Esophagus mucosa (tissue), 1 donor: ENCODE measurements at regions not wholly inside any gene's neighbourhood (a gene's known extent, or its start where the extent isn't known, plus 50 kb on each side); places are given as distances from the start of the nearest gene placed in this dataset.
"Not testable (repeated sequence)": the region's sequence is repeated elsewhere in the genome, so short reads cannot be mapped to it uniquely, and the experiment has no call there.

ENCODE experiments used
- ATAC-seq: fragments of 200-7000 bp; cut with Tn5 transposase; one replicate; pipeline ENCODE4 v1.9.1; 2020
- donor health status: DM: yes; HTN: yes; CAD: no.

DNA sequence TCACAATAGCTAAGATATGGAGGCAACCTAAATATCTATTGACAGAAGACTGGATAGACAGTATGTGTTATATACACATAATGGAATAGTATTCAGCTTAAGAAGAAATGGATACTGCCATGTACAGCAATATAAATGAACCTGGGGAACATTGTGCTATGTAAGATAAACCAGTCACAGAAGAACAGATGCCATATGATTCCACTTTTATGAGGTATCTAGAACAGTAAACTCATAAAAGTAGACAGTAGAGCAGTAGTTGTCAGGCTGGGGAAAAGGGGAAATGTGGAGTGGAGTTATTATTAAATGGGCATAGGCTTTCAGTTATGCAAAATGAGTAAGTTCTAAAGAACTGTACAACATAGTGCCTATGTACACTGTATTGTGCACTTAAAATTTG is 1055.7 kb upstream of the TMEFF2 start:
- no peak for ATAC-seq

DNA sequence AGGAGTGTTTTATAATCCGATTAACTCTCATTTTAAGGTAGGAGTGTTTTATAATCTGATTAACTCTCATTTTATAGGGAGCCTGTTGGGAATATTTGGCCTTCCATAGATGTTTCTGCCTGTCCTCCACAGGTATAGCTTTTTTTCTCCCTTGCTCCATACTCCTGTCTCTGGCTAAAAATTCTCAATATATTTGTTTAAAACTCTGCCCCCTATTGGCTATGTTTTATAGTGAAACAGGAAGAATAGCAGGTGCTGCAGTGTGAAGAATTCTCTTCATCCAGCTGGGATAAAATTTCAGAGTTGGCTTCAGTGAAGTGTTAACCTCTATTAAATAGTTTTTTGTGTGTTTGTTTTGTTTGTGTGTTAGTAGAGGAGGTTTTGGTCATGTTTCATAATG is 1046.0 kb upstream of the TMEFF2 start:
- no peak for ATAC-seq

DNA sequence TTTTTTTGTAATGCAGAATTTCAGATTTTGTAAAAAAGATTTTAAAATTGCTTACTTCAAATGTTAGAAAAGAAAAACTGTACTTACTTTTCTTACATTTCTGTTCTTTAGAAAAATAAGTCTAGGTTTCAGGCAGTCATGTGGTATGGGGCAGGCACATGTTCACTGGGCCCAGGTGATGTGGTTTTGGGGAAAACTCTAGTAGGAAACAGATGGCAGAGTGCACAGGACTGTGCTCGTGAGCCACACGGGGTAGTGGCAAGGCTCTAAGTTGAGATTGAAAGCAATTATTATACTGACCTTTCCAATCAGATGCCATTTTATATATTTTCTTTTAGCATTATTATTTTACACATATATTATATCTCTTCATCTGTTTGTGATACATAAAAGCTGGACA is 1036.9 kb upstream of the TMEFF2 start:
- no peak for ATAC-seq

DNA sequence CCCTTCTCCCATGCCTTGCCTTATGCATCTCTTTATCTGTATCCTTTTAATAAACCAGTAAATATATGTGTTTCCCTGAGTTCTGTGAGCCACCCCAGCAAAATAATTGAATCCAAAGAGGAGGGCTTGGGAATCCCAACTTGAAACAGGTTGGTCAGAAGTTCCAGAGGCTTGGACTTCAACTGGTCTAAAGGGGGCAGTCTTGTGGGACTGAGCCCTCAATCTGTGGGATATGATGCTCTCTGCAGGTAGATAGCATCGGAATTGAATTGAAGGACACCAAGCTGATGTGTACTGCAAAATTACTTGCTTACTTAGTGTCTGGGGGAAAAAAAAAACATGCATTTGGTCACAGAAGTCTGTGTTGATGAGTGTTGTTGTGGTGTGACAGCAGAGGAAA is 1033.5 kb upstream of the TMEFF2 start:
- ATAC-seq = no peak

DNA sequence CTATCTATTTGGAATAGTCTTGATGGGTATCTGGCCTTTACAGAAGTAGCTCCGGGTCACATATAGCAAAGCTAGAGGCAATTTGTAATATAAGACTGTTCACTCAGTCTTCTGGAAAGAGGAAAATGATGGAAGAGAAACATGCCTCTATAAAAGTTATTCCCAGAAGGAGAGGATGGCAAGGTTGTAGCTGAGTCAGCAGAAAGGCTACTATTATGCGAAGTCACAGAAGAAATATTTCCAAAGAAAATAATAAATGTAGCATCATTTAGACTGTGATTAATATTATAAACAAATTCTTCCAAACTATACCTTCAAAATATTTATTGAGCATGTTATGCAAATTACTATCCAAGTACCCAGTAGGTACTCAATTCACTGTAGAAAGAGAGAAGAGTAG is 1027.7 kb upstream of the TMEFF2 start:
- no peak for ATAC-seq

DNA sequence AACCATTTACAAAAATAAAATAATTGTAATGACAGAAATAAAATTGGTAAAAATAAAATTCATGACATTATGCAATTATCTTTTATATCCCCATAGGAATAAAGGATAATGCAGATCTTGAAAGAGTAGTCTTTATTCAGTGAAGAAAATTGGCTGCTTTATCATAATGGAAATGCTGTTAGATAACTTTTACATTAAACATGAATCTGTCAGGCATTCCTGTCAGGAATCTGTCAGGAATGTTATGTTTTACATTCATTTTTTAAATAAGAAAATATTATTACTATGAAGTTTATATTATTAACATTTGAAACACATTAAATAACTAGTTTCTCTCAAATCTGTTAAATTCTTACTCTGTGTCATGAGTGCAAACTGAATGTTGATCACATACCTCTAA is 1024.7 kb upstream of the TMEFF2 start:
- ATAC-seq = no peak

DNA sequence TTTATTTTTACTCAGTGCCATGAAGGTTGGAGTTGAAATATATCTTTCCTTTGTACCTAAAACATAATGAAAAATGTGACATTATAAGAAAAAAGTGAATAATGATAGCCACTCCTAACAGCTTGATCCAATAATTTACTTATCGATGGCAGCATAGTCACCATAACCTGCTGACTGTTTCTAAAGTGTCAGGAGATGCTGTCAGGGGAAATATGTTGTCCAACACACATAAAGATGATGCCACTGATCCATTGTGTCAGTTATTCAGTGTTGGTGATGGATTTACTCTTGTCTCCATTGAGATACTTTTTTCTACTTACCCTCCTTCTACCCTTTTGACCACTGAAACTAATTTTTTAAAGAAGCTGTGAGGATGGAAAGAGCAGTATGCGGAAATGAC is 1006.9 kb upstream of the TMEFF2 start:
- ATAC-seq = no peak

DNA sequence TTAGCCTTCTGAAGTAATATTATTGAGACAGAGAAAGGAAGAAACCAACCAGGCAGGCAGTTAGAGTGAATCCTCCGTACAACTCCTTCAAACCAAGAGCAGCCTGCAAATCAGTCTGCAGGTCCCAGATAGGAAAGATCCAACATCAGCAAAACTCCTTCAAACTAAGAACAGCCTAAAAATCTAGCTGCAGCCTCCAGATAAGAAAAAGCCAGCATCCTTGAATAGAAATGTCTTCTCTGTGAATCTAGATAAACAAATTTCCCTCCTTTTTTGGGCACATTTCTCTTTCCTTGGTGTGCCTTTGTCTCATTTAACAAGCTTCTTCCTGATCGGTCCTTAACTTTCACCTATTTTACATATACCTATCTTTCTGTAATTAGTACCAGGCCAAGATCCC is 1004.6 kb upstream of the TMEFF2 start:
- ATAC-seq = no peak

DNA sequence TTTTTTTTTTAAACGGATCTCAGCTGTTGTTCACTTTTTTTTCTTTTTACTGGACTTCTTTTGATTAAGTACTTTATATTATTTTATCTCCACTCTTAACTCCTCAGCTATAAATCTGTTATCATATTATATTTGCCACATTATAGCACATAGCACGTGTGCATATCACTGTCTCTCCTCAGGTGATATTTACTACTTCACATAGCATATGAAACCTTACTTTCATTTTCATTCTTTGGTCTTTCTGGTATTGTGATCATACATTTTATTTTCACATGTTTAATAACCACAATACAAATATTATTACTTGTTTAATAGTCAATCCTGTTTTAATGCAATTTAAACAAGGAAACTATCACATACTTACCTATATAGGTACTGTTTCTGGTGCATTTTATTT is 993.1 kb upstream of the TMEFF2 start:
- ATAC-seq = no peak

DNA sequence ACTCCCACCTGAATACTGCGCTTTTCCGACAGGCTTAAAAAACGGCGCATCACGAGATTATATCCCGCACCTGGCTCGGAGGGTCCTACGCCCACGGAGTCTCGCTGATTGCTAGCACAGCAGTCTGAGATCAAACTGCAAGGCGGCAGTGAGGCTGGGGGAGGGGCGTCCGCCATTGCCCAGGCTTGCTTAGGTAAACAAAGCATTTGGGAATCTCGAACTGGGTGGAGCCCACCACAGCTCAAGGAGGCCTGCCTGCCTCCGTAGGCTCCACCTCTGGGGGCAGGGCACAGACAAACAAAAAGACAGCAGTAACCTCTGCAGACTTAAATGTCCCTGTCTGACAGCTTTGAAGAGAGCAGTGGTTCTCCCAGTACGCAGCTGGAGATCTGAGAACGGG is 976.2 kb upstream of the TMEFF2 start:
- ATAC-seq = not testable (repeated sequence)

DNA sequence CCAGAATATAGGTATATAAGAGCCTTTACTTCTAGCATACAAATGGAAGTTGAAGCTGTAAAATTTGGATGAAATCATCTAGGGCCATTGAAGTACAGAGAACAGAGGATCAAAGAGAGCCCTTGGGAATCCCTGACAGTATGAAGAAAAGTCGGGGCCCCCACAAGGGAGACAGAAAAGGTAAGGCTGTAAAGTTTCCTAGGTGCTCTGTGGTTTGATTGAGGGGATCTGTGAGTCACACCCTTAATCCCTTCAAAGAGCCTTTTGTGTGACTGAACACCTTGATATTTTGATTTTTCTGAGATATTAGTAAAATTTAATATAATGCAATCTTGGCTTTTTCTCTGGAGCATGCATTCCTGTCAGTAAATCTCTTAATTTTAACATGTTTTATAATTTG is 961.7 kb upstream of the TMEFF2 start:
- no peak for ATAC-seq

DNA sequence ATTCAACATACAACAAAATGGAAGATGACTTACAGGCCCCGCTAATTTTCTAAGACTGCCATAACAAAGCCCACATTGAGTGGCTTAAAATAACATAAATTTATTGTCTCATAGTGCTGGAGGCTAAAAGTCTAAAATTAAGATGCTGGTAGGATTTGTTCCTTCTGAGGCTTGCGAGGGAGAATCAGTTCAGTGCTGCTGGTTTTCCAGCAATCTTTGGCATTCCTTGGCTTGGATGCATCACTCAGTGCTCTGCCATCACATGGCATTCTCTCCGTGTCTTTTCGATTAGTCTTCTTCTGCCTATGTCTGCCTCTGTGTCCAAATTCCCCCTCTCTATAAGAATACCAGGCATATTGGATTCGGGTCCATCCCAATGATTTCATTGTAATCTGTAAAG is 959.3 kb upstream of the TMEFF2 start:
- ATAC-seq = no peak

DNA sequence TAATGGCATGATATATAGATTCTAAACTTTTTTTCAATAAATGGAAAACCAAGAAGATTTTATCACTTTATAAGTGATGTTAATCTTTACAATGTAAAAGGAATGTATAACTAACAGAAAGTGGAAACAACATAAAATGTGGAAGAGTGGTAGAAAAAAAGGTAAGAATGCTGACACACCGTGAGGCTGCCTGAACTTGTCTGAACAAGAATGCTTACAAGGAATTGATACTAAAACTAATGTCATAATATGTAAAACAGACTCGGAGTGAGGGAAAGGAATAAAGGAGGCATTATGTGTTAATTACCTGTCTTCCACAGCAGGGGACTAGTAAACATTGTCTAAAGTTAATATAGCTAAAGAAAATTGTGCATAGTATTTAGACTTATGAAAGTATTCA is 958.8 kb upstream of the TMEFF2 start:
- ATAC-seq = peak; percentile 42

DNA sequence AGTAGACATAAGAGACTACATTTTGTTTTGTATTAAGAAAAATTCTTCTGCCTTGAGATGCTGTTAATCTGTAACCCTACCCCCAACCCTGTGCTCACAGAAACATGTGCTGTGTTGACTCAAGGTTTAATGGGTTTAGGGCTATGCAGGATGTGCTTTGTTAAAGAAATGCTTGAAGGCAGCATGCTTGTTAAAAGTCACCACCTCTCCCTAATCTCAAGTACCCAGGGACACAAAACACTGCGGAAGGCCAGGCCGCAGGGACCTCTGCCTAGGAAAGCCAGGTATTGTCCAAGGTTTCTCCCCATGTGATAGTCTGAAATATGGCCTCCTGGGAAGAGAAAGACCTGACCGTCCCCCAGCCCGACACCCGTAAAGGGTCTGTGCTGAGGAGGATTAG is 947.7 kb upstream of the TMEFF2 start:
- not testable (repeated sequence) for ATAC-seq

DNA sequence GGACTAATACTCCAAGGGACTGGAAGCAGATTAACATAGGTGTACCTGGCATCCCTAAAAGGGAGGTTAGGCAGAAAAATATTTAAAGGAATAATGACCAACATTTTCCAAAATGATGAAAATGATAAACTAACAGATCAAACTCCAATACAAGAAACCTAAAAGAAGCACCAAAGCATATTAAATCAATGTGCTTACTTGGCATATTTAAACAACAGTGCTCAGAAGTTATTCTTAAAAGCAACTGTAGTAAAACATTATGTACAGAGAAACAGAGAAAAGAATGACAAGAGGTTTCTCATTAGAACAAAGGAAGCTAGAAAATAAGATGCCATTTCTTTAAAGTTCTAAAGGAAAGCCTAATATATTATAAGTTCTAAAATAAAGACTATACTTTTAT is 947.3 kb upstream of the TMEFF2 start:
- ATAC-seq = no peak

DNA sequence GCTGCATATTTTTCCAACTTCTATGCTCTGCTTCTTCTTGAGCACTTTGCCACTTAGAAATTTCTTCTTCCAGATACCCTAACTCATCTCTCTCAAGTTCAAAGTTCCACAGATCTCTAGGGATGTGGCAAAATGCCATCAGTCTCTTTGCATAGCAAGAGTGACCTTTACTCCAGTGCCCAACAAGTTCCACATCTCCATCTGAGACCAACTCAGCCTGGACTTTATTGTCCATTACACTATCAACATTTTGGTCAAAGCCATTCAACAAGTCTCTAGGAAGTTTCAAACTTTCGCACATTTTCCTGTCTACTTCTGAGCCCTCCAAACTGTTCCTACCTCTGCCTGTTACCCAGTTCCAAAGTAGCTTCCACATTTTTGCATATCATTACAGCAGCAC is 946.2 kb upstream of the TMEFF2 start:
- not testable (repeated sequence) for ATAC-seq

DNA sequence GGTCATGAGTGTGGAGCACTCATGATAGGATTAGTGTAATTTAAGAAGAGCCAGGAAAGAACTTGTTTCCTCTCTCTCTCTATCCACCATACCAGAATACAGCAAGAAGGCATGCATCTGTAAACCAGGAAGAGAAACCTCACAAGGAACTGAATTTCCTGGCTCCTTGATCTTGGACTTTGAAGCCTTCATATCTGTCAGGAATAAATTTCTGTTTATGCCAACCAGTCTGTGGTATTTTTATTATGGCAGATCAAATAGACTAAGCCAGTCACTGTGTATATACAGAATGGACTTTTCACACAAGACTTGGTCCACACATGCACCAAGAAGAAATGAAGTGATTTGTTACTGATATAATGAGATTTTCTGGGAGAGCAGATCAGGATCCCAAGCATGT is 930.1 kb upstream of the TMEFF2 start:
- ATAC-seq = no peak

DNA sequence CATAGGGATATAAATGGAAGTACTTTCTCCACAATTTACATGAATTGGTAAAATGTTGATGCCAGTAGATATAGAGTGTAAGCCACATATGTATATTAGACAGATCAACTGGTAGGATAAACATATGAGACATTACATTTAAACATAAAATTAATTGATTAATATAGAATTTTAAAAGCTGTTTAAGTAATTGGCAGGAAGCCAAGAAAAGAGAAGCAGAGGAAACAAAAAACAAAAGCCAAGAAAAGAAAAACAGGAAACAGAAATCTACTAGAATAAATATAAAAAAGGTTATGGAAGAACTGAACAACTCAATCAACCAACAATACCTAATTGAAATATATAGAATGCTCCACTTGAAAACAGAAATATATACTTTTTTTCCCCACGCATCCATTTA is 920.1 kb upstream of the TMEFF2 start:
- ATAC-seq = no peak

DNA sequence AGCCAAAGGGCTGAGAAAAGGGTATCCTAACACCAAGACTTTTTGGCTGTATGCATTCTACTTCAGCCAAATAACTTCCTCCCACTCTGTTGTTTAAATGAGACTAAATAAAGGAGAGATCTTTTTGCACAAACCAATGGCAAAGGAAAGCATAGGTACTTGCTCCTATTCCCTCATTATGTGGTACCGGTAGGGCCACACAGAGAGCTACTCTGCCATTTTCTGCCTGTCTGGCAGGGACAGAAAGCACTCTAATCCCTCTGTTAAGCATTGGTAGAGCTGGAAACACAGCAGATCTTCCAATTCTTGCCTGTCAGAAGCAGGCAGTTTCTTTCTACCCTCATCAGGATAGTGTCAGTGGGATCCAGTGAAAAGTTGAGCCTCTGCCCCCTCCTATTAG is 918.3 kb upstream of the TMEFF2 start:
- no peak for ATAC-seq

DNA sequence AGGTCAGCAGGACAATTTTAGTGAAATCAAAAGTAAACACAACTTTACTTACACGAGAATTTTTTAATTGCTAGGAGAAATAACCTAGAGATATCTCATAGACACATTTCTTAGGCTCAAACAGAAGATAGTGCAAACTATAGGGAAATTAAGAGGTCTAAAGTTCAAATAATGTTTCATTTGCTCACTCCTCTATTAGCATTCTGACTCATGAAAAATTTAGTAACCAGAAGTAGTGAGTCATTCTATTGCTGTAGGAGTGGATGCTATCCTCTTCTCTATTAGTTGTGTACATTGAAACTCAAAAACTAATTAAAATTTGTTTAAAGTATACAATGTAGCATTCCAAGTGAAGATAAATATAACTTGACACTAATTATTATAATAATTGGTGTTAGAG is 908.3 kb upstream of the TMEFF2 start:
- peak; percentile 81 for ATAC-seq

DNA sequence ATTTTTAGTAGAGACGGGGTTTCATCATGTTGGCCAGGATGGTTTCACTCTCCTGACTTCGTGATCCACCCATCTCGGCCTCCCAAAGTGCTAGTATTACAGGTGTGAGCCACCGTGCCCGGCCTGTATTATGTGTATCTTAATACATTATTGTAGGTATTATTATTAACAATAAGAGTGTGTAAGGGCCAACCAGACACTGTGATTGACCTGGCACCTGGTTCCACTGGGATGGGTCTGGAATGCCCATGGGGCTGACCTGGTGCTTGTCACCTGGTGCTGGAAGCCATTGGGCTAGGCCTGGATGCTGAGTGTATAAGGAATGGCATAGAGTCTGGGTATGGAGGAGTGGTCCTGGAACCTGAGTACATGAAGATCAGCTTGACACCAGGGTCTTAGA is 906.9 kb upstream of the TMEFF2 start:
- ATAC-seq = no peak

DNA sequence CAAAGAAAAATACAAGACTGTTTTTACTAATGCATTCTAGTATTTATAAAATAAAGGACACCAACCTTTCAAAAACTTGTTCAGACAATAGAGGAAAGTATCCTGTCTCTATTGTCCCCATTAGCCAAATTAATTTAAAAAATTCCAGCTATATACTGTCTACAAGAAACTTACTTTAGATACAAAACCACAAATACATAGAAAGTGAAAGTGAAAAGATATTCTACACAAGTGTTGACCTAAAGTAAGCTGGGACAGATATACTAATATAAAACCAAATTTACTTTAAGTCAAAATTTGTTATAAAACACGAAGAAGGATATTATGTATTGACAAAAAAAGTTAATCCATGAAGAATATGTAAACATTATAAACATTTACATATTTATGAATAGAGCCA is 893.3 kb upstream of the TMEFF2 start:
- ATAC-seq = no peak

DNA sequence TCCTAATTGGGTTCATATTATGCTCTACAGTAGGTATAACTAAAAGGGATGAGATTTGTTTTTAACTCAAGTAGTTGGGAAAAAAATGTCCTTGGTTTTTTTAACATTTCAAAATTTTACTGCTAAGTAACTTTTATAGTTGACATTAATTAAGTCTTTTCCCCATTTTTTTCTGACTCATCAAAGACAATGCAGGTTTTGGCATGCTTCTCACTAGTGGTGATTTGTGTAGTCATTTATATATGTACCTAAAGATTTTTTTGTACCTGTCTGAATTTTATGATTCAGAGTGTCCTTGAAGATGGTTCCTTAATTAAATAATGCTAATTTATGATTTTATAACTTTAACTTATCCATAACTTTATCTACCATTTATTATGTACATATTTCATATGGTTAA is 882.3 kb upstream of the TMEFF2 start:
- ATAC-seq = no peak

DNA sequence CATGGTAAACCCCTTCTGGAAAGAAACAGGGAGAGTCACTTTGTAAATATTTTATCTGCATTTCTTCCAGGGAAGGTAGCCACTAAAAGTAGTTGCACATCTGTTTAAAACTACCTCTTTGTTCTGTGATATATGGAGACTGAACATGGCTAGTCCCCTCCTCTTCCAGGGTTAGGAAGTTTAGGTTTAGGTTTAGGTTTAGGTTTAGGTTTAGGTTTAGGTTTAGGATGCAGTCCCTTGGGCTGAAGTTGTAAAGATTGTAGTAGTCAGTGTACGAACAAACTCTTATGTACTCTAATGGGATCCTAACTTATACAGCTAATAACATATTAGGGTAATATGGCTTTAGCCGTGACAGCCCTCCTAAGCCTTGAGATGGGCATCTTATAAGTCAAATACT is 880.2 kb upstream of the TMEFF2 start:
- no peak for ATAC-seq

DNA sequence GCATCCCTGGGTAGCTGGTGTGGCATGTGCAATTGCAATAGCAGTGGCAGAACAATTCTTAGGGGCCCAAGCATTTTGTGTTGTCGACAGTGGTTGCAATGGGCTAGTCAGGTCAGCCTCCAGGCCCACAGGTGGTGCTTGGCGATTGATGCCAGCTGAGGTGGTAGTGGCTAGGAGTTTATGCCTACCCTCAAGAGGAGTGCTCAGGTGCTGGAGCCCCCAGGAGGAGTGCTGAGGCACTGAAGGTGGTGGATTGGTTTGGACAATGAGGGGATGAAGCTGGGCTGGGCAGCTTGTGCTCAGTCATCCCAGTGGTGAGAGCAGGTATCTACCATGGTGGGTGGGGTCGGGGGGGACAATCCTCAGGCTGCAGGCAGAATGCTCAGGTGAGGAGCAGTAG is 877.9 kb upstream of the TMEFF2 start:
- ATAC-seq = no peak

DNA sequence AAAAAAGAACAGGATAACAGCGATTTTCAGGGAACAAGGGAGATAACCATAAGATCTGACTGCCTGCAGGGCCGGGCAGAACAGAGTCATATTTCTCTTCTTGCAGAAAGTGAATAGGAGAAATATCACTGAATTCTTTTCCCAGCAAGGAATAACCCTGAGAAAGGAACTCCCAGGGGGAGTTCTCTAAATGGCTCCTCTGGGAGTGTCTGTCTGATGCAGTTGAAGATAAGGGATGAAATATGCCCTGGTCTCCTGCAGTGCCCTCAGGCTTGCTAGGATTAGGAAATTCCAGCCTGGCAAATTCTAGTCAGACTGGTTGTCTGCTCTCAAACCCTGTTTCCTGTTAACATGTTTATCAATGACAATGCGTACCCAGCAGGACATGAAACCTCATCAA is 830.8 kb upstream of the TMEFF2 start:
- ATAC-seq = not testable (repeated sequence)
